Jurkat, Clone E6-1 (cell line): ENCODE measurements at regions not wholly inside any gene's neighbourhood (a gene's known extent, or its start where the extent isn't known, plus 50 kb on each side); places are given as distances from the start of the nearest gene placed in this dataset.
"Not testable (repeated sequence)": the region's sequence is repeated elsewhere in the genome, so short reads cannot be mapped to it uniquely, and the experiment has no call there.

Experiments
- DNase-seq: peaks from one replicate; pipeline ENCODE4 v3.0.0-alpha.2; 2011; ENCODE audit warnings: low read depth, low spot score
- H3K4me3 ChIP-seq: 2 replicates; pipeline ENCODE4 v1.5.1; 2011; ENCODE audit warnings: mild to moderate bottlenecking, low read length, control low read depth, moderate library complexity

GRCh38 chr20:12857643-12858042 is 151.1 kb upstream of the SPTLC3 start:
- not testable (repeated sequence) for DNase-seq

GRCh38 chr20:12860619-12861247 is 148.0 kb upstream of the SPTLC3 start:
- DNase-seq: no peak
- H3K4me3 ChIP-seq: no peak overlapping the region

More at GRCh38 chr20:12857643-12858042, 151.1 kb upstream of the SPTLC3 start:
- not testable (repeated sequence) for H3K4me3 ChIP-seq

GRCh38 chr20:12869669-12870068 is 139.1 kb upstream of the SPTLC3 start:
- DNase-seq: no peak
- H3K4me3 ChIP-seq: no peak overlapping the region

GRCh38 chr20:12870588-12870987 is 138.2 kb upstream of the SPTLC3 start:
- H3K4me3 ChIP-seq: no peak overlapping the region
- DNase-seq: no peak

- DNase-seq: no peak
Measured at GRCh38 chr20:12874933-12875332, 133.8 kb upstream of the SPTLC3 start.

GRCh38 chr20:12875510-12875909 is 133.3 kb upstream of the SPTLC3 start:
- DNase-seq: no peak
- H3K4me3 ChIP-seq: no peak overlapping the region

More at GRCh38 chr20:12874933-12875332, 133.8 kb upstream of the SPTLC3 start:
- no peak overlapping the region for H3K4me3 ChIP-seq

- DNase-seq: no peak
- H3K4me3 ChIP-seq: no peak overlapping the region
Measured at GRCh38 chr20:12882832-12883506, 125.8 kb upstream of the SPTLC3 start.

- no peak for DNase-seq
Measured at GRCh38 chr20:12883507-12883885, 125.3 kb upstream of the SPTLC3 start.

GRCh38 chr20:12886618-12887363 is 122.0 kb upstream of the SPTLC3 start:
- DNase-seq: no peak
- H3K4me3 ChIP-seq: no peak overlapping the region

More at GRCh38 chr20:12883507-12883885, 125.3 kb upstream of the SPTLC3 start:
- H3K4me3 ChIP-seq: no peak overlapping the region

- DNase-seq: no peak
Measured at GRCh38 chr20:12891643-12892042, 117.1 kb upstream of the SPTLC3 start.

GRCh38 chr20:12893019-12893418 is 115.8 kb upstream of the SPTLC3 start:
- no peak for DNase-seq
- H3K4me3 ChIP-seq: no peak overlapping the region

More at GRCh38 chr20:12891643-12892042, 117.1 kb upstream of the SPTLC3 start:
- H3K4me3 ChIP-seq: no peak overlapping the region

- DNase-seq: no peak
- no peak overlapping the region for H3K4me3 ChIP-seq
Measured at GRCh38 chr20:12893653-12894052, 115.1 kb upstream of the SPTLC3 start.

GRCh38 chr20:12894089-12894488 is 114.7 kb upstream of the SPTLC3 start:
- no peak overlapping the region for H3K4me3 ChIP-seq
- DNase-seq: no peak

- H3K4me3 ChIP-seq: no peak overlapping the region
- no peak for DNase-seq
Measured at GRCh38 chr20:12896180-12896579, 112.6 kb upstream of the SPTLC3 start.

- DNase-seq: no peak
- no peak overlapping the region for H3K4me3 ChIP-seq
Measured at GRCh38 chr20:12902992-12903391, 105.8 kb upstream of the SPTLC3 start.

GRCh38 chr20:12906361-12906760 is 102.4 kb upstream of the SPTLC3 start:
- no peak for DNase-seq
- no peak overlapping the region for H3K4me3 ChIP-seq

GRCh38 chr20:12911372-12911771 is 97.4 kb upstream of the SPTLC3 start:
- no peak for DNase-seq
- H3K4me3 ChIP-seq: no peak overlapping the region

GRCh38 chr20:12913781-12914443 is 94.9 kb upstream of the SPTLC3 start:
- no peak for DNase-seq
- H3K4me3 ChIP-seq: no peak overlapping the region

GRCh38 chr20:12914804-12915203 is 94.0 kb upstream of the SPTLC3 start:
- H3K4me3 ChIP-seq: no peak overlapping the region
- DNase-seq: no peak

GRCh38 chr20:12916699-12917098 is 92.1 kb upstream of the SPTLC3 start:
- no peak overlapping the region for H3K4me3 ChIP-seq

More at GRCh38 chr20:12916699-12917098, 92.1 kb upstream of the SPTLC3 start:
- DNase-seq: no peak
